ENCODE measurements at regions not wholly inside any gene's neighbourhood (a gene's known extent, or its start where the extent isn't known, plus 50 kb on each side); places are given as distances from the start of the nearest gene placed in this dataset.
"Not testable (repeated sequence)": the region's sequence is repeated elsewhere in the genome, so short reads cannot be mapped to it uniquely, and the experiment has no call there.

- ATAC-seq: no peak
Measured at GRCh38 chr16:47903470-47903869, 252.3 kb downstream of the ABCC12 start.

DNA sequence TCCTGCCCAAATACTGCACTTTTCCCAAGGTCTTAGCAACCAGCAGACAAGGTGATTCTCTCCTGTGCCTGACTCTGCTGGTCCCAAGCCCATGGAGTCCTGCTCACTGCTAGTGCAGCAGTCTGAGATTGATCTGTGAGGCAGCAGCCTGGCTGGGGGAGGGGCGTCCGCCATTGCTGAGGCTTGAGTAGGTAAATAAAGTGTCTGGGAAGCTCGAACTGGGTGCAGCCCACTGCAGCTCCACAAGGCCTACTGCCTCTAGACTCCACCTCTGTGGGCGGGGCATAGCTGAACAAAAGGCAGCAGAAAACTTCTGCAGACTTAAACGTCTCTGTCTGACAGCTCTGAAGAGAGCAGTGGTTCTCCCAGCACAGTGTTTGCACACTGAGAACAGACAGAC lies 258.7 kb downstream of the ABCC12 start:
- not testable (repeated sequence) for ATAC-seq

More at GRCh38 chr16:47903470-47903869, 252.3 kb downstream of the ABCC12 start:
- TF ChIP-seq, protein P1, sequence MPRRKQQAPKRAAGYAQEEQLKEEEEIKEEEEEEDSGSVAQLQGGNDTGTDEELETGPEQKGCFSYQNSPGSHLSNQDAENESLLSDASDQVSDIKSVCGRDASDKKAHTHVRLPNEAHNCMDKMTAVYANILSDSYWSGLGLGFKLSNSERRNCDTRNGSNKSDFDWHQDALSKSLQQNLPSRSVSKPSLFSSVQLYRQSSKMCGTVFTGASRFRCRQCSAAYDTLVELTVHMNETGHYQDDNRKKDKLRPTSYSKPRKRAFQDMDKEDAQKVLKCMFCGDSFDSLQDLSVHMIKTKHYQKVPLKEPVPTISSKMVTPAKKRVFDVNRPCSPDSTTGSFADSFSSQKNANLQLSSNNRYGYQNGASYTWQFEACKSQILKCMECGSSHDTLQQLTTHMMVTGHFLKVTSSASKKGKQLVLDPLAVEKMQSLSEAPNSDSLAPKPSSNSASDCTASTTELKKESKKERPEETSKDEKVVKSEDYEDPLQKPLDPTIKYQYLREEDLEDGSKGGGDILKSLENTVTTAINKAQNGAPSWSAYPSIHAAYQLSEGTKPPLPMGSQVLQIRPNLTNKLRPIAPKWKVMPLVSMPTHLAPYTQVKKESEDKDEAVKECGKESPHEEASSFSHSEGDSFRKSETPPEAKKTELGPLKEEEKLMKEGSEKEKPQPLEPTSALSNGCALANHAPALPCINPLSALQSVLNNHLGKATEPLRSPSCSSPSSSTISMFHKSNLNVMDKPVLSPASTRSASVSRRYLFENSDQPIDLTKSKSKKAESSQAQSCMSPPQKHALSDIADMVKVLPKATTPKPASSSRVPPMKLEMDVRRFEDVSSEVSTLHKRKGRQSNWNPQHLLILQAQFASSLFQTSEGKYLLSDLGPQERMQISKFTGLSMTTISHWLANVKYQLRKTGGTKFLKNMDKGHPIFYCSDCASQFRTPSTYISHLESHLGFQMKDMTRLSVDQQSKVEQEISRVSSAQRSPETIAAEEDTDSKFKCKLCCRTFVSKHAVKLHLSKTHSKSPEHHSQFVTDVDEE (CRISPR knock-in tag; IDR thresholded peaks at IDR 0.05): no peak
- TF ChIP-seq PPARA (CRISPR knock-in tag; IDR thresholded peaks at IDR 0.05; ENCODE audit: borderline replicate concordance): no peak
- no peak for TF ChIP-seq ZNF8 (CRISPR knock-in tag; IDR thresholded peaks at IDR 0.05)
- no peak for TF ChIP-seq SNAI2 (CRISPR knock-in tag; IDR thresholded peaks at IDR 0.05)
- TF ChIP-seq BACH2 (CRISPR knock-in tag; IDR thresholded peaks at IDR 0.05; ENCODE audit: borderline replicate concordance): no peak
- TF ChIP-seq ZFP30 (CRISPR knock-in tag; IDR thresholded peaks at IDR 0.05): no peak
- no peak for TF ChIP-seq RARB (CRISPR knock-in tag; IDR thresholded peaks at IDR 0.05)
- TF ChIP-seq TOX (CRISPR knock-in tag; IDR thresholded peaks at IDR 0.05; ENCODE audit: borderline replicate concordance): no peak
- no peak for TF ChIP-seq ZC3H10 (CRISPR knock-in tag; IDR thresholded peaks at IDR 0.05)
- TF ChIP-seq ZNF70 (CRISPR knock-in tag; IDR thresholded peaks at IDR 0.05): no peak
- TF ChIP-seq GLIS3 (CRISPR knock-in tag; IDR thresholded peaks at IDR 0.05): no peak
- TF ChIP-seq OSR1 (CRISPR knock-in tag; IDR thresholded peaks at IDR 0.05): no peak
- no peak for TF ChIP-seq CSDC2 (CRISPR knock-in tag; IDR thresholded peaks at IDR 0.05)
- TF ChIP-seq ARNTL (CRISPR knock-in tag; IDR thresholded peaks at IDR 0.05; ENCODE audit: borderline replicate concordance, low read depth): no peak
- TF ChIP-seq ESRRG (CRISPR knock-in tag; IDR thresholded peaks at IDR 0.05): no peak

- TF ChIP-seq PPARA (CRISPR knock-in tag; IDR thresholded peaks at IDR 0.05; ENCODE audit: borderline replicate concordance) (no peak), CSDC2 (CRISPR knock-in tag; IDR thresholded peaks at IDR 0.05) (no peak), TOX (CRISPR knock-in tag; IDR thresholded peaks at IDR 0.05; ENCODE audit: borderline replicate concordance) (no peak), SNAI2 (CRISPR knock-in tag; IDR thresholded peaks at IDR 0.05) (no peak), RARB (CRISPR knock-in tag; IDR thresholded peaks at IDR 0.05) (no peak), OSR1 (CRISPR knock-in tag; IDR thresholded peaks at IDR 0.05) (no peak), ESRRG (CRISPR knock-in tag; IDR thresholded peaks at IDR 0.05) (no peak), ISL1 (CRISPR knock-in tag; IDR thresholded peaks at IDR 0.05) (no peak), ARNTL (CRISPR knock-in tag; IDR thresholded peaks at IDR 0.05; ENCODE audit: borderline replicate concordance, low read depth) (no peak), ZNF565 (CRISPR knock-in tag; conservative IDR thresholded peaks at IDR 0.05; ENCODE audit: low read depth) (no peak), ZFP30 (CRISPR knock-in tag; IDR thresholded peaks at IDR 0.05) (no peak)
- TF ChIP-seq, protein P2, sequence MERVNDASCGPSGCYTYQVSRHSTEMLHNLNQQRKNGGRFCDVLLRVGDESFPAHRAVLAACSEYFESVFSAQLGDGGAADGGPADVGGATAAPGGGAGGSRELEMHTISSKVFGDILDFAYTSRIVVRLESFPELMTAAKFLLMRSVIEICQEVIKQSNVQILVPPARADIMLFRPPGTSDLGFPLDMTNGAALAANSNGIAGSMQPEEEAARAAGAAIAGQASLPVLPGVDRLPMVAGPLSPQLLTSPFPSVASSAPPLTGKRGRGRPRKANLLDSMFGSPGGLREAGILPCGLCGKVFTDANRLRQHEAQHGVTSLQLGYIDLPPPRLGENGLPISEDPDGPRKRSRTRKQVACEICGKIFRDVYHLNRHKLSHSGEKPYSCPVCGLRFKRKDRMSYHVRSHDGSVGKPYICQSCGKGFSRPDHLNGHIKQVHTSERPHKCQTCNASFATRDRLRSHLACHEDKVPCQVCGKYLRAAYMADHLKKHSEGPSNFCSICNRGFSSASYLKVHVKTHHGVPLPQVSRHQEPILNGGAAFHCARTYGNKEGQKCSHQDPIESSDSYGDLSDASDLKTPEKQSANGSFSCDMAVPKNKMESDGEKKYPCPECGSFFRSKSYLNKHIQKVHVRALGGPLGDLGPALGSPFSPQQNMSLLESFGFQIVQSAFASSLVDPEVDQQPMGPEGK (CRISPR knock-in tag; IDR thresholded peaks at IDR 0.05; ENCODE audit: borderline replicate concordance): no peak
- TF ChIP-seq, protein P1 (CRISPR knock-in tag; IDR thresholded peaks at IDR 0.05): no peak
- ATAC-seq: no peak
Measured at GRCh38 chr16:47895146-47895545, 260.6 kb downstream of the ABCC12 start.

GRCh38 chr16:47892999-47893398 lies 262.8 kb downstream of the ABCC12 start:
- TF ChIP-seq PPARA (CRISPR knock-in tag; IDR thresholded peaks at IDR 0.05; ENCODE audit: borderline replicate concordance): no peak
- TF ChIP-seq, protein P1 (CRISPR knock-in tag; IDR thresholded peaks at IDR 0.05): no peak
- TF ChIP-seq ZFP3 (CRISPR knock-in tag; IDR thresholded peaks at IDR 0.05): no peak
- no peak for TF ChIP-seq ESRRG (CRISPR knock-in tag; IDR thresholded peaks at IDR 0.05)
- no peak for TF ChIP-seq RARB (CRISPR knock-in tag; IDR thresholded peaks at IDR 0.05)
- no peak for TF ChIP-seq TOX (CRISPR knock-in tag; IDR thresholded peaks at IDR 0.05; ENCODE audit: borderline replicate concordance)
- TF ChIP-seq ZNF70 (CRISPR knock-in tag; IDR thresholded peaks at IDR 0.05): no peak
- TF ChIP-seq ISL1 (CRISPR knock-in tag; IDR thresholded peaks at IDR 0.05): no peak
- no peak for TF ChIP-seq CSDC2 (CRISPR knock-in tag; IDR thresholded peaks at IDR 0.05)
- ATAC-seq: no peak

All from SK-N-SH treated with all-trans-retinoic acid at 6 μM for 48 hours (cell line).